Ramos (cell line): ENCODE measurements at regions not wholly inside any gene's neighbourhood (a gene's known extent, or its start where the extent isn't known, plus 50 kb on each side); places are given as distances from the start of the nearest gene placed in this dataset.

Experiments
- in situ Hi-C: fragments of 300-500 bp; cut with MboI; formaldehyde crosslinking; loops from one replicate; pipeline ENCODE4 v1.14.3; 2022; ENCODE audit warnings: low sequenced_read_pairs; ENCODE audit not compliant: unreplicated experiment

GRCh38 chr2:217433522-217433921, 569.3 kb downstream of the TNS1 start:
- in situ Hi-C loops = no loop called here

DNA sequence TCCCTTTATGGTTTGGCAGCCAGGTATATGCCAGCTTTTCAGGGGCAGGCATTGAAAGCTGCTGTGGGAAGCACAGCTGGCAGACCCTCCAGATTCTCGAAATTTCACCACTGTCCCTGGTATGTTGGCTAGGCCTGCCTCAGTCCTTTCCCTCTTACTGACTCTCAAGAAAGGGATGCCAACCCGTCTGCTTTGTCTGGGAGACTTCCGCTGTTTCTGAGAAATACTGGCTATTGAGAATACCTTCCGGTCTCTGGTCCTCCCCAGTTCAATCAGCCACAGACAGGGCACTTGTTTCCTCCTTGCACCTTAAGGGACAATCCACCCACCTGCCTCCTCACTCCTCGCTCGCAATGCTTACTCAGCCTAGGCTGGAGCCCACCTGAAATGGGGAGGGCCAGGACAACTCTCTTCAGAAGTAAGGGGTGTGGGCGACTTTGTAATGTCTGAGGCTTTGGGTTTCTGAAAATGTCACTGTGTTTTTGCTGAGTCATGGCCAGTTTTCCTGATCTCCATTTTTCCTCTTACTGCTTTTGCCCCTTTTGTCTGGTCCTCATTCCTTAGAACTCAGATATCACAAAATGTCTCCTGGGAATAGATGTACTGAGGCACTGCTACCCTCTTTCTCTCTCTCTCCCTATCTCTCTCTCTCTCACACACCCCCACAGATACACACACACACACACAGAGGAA, 571.1 kb downstream of the TNS1 start:
- in situ Hi-C loops = no loop called here

DNA sequence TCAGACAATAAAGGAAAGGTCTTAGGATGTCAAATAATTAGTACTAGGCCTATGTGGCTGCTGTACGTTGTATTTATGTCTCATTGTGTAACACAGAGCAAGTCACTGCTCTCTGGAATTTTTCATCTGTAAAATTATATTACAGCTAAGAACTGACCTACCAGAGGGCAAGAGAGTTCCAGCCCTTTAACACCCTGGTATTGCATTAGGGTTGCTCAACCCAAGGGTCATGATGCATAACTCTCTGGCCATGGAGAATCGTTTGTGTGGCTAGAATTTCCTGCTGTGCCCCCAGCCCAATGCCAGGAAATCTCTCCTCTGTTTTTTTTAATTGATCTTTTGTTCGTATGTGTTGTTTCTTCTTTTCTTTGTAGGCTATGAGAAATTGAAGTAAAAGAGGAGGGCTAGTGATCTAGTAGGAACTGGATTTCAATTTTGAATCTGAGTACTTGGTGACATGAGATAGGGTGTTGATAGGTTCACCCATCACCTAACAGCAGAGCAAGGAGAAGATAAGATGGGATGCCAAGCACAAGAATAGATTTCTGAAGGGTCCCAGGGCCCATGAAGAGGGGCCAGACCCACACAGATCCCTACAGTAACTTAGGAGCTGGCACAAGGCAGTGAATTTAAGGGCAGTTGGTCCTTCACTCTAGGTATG, 571.2 kb upstream of the TNP1 start:
- in situ Hi-C loops = no loop called here

- in situ Hi-C loops = no loop called here
Measured at GRCh38 chr2:217429981-217430500, 570.2 kb upstream of the TNP1 start.

GRCh38 chr2:217421834-217422233, 562.0 kb upstream of the TNP1 start:
- in situ Hi-C loops = no loop called here

GRCh38 chr2:217420854-217421253, 561.0 kb upstream of the TNP1 start:
- in situ Hi-C loops = no loop called here

DNA sequence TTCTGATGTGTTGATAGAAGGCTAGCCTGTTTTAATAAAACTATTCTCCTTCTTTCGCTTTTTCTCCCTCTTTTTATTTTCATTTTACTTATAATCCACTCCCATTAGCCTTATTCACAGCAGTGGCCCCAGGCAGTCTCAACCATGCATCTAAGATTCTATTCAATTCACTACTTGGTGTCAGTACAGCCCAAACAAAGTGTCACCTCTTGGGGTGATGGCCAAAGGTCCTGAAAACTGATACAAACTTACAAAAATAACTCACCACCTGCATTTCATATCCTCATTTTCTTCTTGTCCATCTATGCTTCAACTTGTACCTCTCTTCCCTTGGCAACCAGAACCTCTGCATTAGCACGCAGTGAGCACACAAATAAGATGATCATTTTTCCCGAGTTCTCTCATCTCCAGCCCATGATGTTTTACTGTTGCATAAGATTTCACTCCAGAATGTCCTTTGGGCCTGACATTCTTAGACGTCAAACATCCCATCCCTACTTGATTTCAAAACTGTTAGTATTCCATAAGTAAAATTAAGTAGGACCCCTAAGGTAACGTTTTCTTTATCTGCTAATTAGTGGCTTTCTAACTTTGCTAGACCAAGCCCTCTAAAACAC, 559.3 kb upstream of the TNP1 start:
- in situ Hi-C loops = no loop called here

- in situ Hi-C loops = no loop called here
Measured at GRCh38 chr2:217418544-217418943, 558.7 kb upstream of the TNP1 start.

DNA sequence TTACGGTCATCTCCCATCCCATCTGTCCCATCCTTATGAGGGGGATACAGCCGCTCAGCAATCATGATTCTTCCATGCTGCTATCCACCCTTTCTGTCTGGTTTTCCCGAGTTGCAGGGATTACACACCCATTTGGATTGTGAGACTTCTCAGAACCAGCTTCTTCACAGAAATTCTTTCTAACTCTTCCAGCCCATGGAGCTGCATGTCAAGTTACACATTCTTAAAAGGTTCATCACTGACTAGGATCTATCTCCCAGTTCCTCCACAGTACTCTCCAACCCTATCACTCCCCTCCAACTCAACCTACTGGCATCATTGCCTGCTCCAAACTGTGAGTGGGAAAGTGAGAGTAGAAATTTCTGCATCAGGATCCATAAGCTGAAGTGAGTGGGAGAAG, 558.2 kb upstream of the TNP1 start:
- in situ Hi-C loops = no loop called here

DNA sequence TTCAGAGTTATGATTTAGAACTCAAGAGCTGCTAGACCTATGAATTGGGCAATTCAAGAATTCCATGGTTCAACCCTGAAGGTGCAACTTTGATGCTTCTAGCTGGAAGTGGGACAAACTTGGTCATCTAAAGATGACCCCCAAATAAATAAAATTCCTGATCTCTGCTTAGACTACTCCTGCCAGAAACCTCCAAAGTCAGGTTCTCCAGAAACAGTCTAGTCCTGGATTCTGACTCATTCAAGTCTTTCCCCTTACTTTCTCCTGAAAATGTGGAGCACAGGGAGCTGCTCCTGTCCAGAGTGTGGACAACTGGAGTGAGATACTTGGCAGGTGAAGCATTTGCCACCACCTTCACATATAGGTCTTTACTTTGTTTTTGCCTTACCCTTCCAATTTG, 557.7 kb upstream of the TNP1 start:
- in situ Hi-C loops = no loop called here

DNA sequence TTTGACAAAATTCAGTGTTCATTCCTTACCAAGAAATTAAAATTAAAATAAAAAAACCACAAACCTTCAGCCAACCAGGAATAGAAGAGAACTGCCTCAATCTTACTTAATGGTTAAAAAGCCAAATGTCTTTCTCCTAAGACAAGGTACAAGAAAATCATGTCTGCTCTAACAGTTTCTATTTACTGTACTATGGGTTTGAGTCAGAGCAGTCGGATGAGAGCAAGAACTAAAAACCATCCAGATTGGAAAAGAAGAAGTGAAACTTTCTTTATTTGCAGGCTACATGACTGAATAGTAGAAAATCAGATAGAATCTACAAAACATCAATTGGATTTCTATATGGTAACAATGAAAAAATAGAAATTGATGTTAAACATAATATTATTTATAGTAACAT, 555.5 kb upstream of the TNP1 start:
- in situ Hi-C loops = no loop called here

- in situ Hi-C loops = no loop called here
Measured at GRCh38 chr2:217414429-217414828, 554.6 kb upstream of the TNP1 start.

DNA sequence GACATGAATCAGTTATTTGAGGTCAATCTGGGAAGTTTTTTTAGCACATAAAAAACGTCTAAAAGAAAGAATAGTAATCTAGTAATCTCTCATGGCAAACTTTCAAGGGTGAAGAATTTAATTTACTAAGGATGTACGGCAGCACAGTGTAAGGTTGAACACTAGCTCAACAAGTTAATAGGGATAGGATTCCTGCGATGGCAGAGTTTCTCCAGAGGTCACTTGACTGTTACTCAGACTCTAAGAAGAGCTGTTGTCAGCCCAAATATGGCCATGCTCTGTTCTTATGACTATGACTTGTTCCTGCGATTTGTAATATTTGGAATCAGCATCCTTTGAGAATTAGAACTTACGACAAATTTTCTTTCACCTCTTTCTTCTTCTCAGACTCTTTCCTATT, 553.3 kb upstream of the TNP1 start:
- in situ Hi-C loops = no loop called here

DNA sequence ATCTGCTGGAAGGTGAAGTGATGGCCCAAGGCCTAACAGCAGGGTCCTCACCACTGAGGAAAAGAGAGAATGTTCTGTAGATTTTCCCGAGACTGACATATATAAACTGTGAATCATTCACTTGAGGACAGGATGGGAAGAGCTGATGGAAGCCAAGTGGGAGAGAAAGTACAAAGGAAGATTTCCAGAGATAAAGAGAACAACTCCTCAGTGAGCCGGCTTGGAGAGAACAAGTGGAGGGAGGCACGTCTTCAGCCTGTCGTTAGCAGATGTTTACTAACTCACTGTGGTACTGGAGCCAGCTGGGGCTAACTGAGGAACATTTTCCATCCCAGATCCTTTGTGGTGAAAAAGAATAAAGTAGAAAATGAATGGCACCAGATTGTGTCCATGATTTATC, 552.9 kb upstream of the TNP1 start:
- in situ Hi-C loops = no loop called here

DNA sequence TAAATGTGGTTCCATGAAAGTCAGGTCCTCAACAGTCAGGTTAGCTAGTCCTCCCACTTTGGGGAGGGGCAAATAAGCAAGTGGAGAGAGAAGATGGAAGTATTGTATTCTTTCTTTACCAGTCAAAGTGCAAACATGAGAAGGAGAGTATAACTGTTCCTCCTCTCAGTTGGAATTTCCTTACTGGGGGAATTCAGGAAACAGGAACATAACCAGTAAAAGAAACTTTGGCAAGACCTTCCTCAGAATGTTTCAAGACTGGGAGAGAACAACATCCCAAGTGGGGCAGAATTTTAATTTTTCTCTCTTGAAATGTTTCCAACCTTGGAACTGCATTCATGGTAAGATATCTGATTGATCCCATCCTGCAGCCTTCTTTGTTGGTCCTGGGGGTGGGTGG, 552.4 kb upstream of the TNP1 start:
- in situ Hi-C loops = no loop called here

- in situ Hi-C loops = no loop called here
Measured at GRCh38 chr2:217410681-217410960, 550.8 kb upstream of the TNP1 start.

DNA sequence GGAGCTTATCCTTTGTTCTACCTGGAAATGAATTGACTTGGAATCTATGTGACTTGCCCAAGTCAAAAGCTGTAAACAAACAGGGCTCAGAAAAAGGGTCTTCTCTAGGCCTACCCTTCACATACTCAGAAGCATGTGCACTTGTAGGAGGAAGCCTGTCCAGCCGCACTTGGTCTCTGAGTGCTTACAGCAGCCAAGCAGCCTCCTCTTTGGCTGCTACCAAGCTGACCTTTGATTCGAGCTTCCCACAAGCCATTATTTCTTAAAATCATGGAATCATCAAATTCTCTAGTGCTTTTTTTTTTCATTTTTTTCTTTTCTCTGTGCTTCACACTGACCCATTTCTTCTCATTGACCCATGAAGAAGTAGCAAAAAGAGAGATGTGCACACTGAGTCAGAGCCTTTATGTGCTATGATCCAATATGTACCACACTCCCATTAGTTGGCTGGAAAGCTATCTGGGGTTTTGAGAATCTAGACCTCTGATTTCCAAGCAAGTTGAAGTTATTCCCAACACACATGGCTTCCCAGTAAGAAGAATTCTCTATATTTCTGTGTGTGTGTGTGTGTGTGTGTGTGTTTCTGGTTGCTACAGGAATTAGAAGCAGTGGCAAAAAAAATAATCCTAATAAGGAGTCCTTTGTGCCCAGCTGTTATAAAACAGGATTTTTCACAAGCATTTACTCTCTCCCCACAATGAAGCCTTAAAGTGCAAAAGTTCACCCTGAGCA, 550.3 kb upstream of the TNP1 start:
- in situ Hi-C loops = no loop called here

- in situ Hi-C loops = no loop called here
Measured at GRCh38 chr2:217407362-217407761, 547.5 kb upstream of the TNP1 start.

- in situ Hi-C loops = no loop called here
Measured at GRCh38 chr2:217404236-217404760, 544.4 kb upstream of the TNP1 start.

- in situ Hi-C loops = no loop called here
Measured at GRCh38 chr2:217402761-217403383, 543.0 kb upstream of the TNP1 start.
